ENCODE measurements at regions not wholly inside any gene's neighbourhood (a gene's known extent, or its start where the extent isn't known, plus 50 kb on each side); places are given as distances from the start of the nearest gene placed in this dataset.

GRCh38 chr5:168101352-168101751, 190.1 kb upstream of the WWC1 start:
- in situ Hi-C loops (cut with MboI) = no loop called here
- H3K79me2 ChIP-seq (ENCODE audit: control insufficient read depth, insufficient read depth, low read length) = no peaks in the 10 kb centered on the region
- no peak for FAIRE-seq
- H3K4me1 ChIP-seq (ENCODE audit: control insufficient read depth, insufficient read depth, low read length) = no peaks in the 10 kb centered on the region
- no peak for ATAC-seq
- no TSS peak for BruUV-seq (replicated peaks)
- H3K4me3 ChIP-seq = no peak overlapping the region
- intact Hi-C loops (cut with micrococcal nuclease; ENCODE audit: unreplicated experiment) = no loop called here
- TF ChIP-seq RB1 (IDR thresholded peaks at IDR 0.05; ENCODE audit: borderline replicate concordance) (no peak), PKNOX1 (IDR thresholded peaks at IDR 0.05) (no peak), RELB (IDR thresholded peaks at IDR 0.05; ENCODE audit: low read depth) (no peak), CBFB (IDR thresholded peaks at IDR 0.05; ENCODE audit: low read depth) (no peak), ZBTB33 (IDR thresholded peaks at IDR 0.05) (no peak), ATF3 (IDR thresholded peaks at IDR 0.05; ENCODE audit: borderline replicate concordance, extremely low read depth, low read depth, low read length) (no peak), ATF7 (IDR thresholded peaks at IDR 0.05; ENCODE audit: low read depth) (no peak), ESRRA (IDR thresholded peaks at IDR 0.05; ENCODE audit: low read length) (no peak), IRF3 (IDR thresholded peaks at IDR 0.05) (no peak), RFX5 (IDR thresholded peaks at IDR 0.05; ENCODE audit: low read depth, low read length) (no peak), E2F4 (IDR thresholded peaks at IDR 0.05; ENCODE audit: low read depth, low read length) (no peak), NR2F1 (conservative IDR thresholded peaks at IDR 0.05) (no peak), CTCF (IDR thresholded peaks at IDR 0.05 in 2 of 3, conservative IDR thresholded peaks at IDR 0.05 in 1 of 3; ENCODE audit: control insufficient read depth in 2 of 3, extremely low read depth in 1 of 3, insufficient read depth in 1 of 3, low read depth in 3 of 3, low read length in 3 of 3) (no peak), MTA3 (IDR thresholded peaks at IDR 0.05; ENCODE audit: borderline replicate concordance, low read length) (no peak), CREB1 (IDR thresholded peaks at IDR 0.05; ENCODE audit: low read depth) (no peak), ZNF274 (IDR thresholded peaks at IDR 0.05; ENCODE audit: insufficient read depth, insufficient read length) (no peak)
- no peaks in the 10 kb centered on the region for H4K20me1 ChIP-seq (ENCODE audit: control insufficient read depth, insufficient read depth)
- CTCF ChIA-PET = no interaction called here
- H3K9me3 ChIP-seq (replicated peaks; ENCODE audit: control insufficient read depth, insufficient read depth, low read length) = no peaks in the 10 kb centered on the region
- POLR2A ChIA-PET = no interaction called here
- DNase-seq (ENCODE audit: low read depth, low spot score) = no peak
- RAD21 ChIA-PET (ENCODE audit: unreplicated experiment) = no interaction called here
- SMC1A ChIA-PET (ENCODE audit: uncharacterized antibody, unreplicated experiment) = interaction anchor here (1.1 kb wide), 1 partner anchor 12 kb away, joined by 3 read pairs; no protein-coding TSS in a partner anchor
- H3K27me3 ChIP-seq (replicated peaks in 1 of 2; ENCODE audit: control insufficient read depth in 2 of 2, insufficient read depth in 2 of 2, low read length in 1 of 2) = peaks cover 0 to 1% of the 10 kb centered on the region in 2 experiments; a peak in 2 of 4 replicates
- WGBS (ENCODE audit: insufficient coverage, insufficient replicate concordance, low lambda C conversion rate, missing lambda C conversion rate) = 37% methylated on average over 8 of the region's 8 CpGs
- H2AFZ ChIP-seq (ENCODE audit: control insufficient read depth, low read depth, low read length) = no peak overlapping the region
- H3K9ac ChIP-seq (ENCODE audit: control insufficient read depth, insufficient read depth, low read length) = no peak overlapping the region
- no peak overlapping the region for H3K4me2 ChIP-seq (ENCODE audit: control insufficient read depth, insufficient read depth)
- H3K27ac ChIP-seq (ENCODE audit: control insufficient read depth, insufficient read depth) = no peak overlapping the region
- no peaks in the 10 kb centered on the region for H3K36me3 ChIP-seq (ENCODE audit: control insufficient read depth in 2 of 2, insufficient read depth in 2 of 2, low read length in 1 of 2)

All from GM12878 (cell line).